MM.1S (cell line): ENCODE measurements at regions not wholly inside any gene's neighbourhood (a gene's known extent, or its start where the extent isn't known, plus 50 kb on each side); places are given as distances from the start of the nearest gene placed in this dataset.

ENCODE experiments used
- CTCF ChIP-seq: fragments of 300-600 bp; sonication (generic); IDR thresholded peaks from 2 replicates; pipeline ENCODE4 v1.5.1; 2016; ENCODE audit warnings: antibody characterized with exemption, low read length, mixed read lengths
- EZH2 ChIP-seq: fragments of 300-600 bp; sonication (generic); optimal IDR thresholded peaks from 2 replicates; pipeline ENCODE3; 2017; ENCODE audit warnings: low read depth, mild to moderate bottlenecking, antibody characterized with exemption, low read length, mixed read lengths

DNA sequence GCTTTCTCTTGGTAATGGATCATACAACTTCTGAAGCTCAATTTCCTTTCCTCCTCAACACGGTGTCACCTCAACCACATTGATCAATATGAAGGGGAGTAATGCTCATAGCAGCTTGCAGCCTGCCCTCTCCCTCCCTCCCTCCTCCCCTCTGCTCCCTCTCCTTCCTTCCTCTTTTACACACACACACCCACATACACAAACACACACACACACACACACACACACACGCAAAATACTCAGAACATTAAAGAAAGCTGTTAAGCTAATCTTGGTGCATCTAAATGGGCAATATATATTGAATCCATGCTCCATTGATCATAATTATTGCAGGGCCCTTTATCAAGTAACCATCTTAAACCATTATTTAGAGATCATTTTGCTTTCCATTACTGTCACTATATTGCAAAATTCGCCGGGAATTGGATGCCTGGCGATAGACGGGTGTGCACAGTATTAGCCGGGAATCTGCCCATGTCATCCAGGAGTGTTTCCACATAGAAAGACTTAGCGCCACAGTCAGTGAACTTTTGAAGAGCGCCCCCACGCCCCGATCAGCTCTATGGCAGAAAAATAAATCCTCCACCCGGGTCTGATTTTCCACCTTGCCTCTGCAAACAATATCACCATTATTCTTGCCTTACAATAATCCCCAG is 122.0 kb downstream of the PRLHR start:
- no peak for TF ChIP-seq CTCF
- no peak for TF ChIP-seq EZH2
